ENCODE measurements at regions not wholly inside any gene's neighbourhood (a gene's known extent, or its start where the extent isn't known, plus 50 kb on each side); places are given as distances from the start of the nearest gene placed in this dataset.

GRCh38 chr12:97063292-97063935 is 156.4 kb downstream of the NEDD1 start:
- TF ChIP-seq CTCF (conservative IDR thresholded peaks at IDR 0.05; ENCODE audit: low read depth, low read length), result no peak
- TF ChIP-seq EZH2 (IDR thresholded peaks at IDR 0.05; ENCODE audit: borderline replicate concordance, low read depth, low read length, poor library complexity, severe bottlenecking), result no peak

Data from A673 (cell line).